OCI-LY7 (cell line): ENCODE measurements at regions not wholly inside any gene's neighbourhood (a gene's known extent, or its start where the extent isn't known, plus 50 kb on each side); places are given as distances from the start of the nearest gene placed in this dataset.

Source experiments
- BruUV-seq: library from RNA; stranded (reverse); fragments of 400-500 nt; replicated peaks from 2 replicates; lab custom pipeline; 2021; lab: Mats Ljungman, UMichigan
- CTCF ChIA-PET: fragments of 300-600 bp; sonication (Branson Sonifier 250); formaldehyde crosslinking; loops from one replicate; lab custom pipeline; 2022; ENCODE audit warnings: antibody characterized with exemption; ENCODE audit not compliant: unreplicated experiment; lab: Charles Lee
- POLR2A ChIA-PET: fragments of 300-600 bp; sonication (Branson Sonifier 250); formaldehyde crosslinking; loops from one replicate; lab custom pipeline; 2022; ENCODE audit warnings: antibody characterized with exemption; lab: Charles Lee
- DNase-seq: peaks from one replicate; pipeline ENCODE4 v3.0.0-alpha.2; 2015; ENCODE audit warnings: low spot score
- H2AFZ ChIP-seq: fragments of 200-600 bp; sonication (generic), shearing (Covaris generic); 2 replicates; pipeline ENCODE4 v1.6.1; 2014; ENCODE audit warnings: mild to moderate bottlenecking, antibody characterized with exemption, low read length, moderate library complexity
- H3K27ac ChIP-seq: fragments of 200-600 bp; sonication (generic); 2 replicates; pipeline ENCODE4 v1.5.1; 2014; ENCODE audit warnings: mixed run types, low read depth, mild to moderate bottlenecking, moderate library complexity, low read length, inconsistent platforms; ENCODE audit not compliant: poor library complexity, severe bottlenecking
- H3K36me3 ChIP-seq: fragments of 200-600 bp; sonication (generic); 2 replicates; pipeline ENCODE4 v1.6.1; 2014; ENCODE audit warnings: mild to moderate bottlenecking, antibody characterized with exemption, low read length, moderate library complexity, mixed read lengths; ENCODE audit not compliant: insufficient read depth
- H3K4me1 ChIP-seq: fragments of 200-600 bp; sonication (generic); 2 replicates; pipeline ENCODE4 v1.5.1; 2014; ENCODE audit warnings: mild to moderate bottlenecking, low read length; ENCODE audit not compliant: insufficient read depth, poor library complexity, severe bottlenecking
- H3K4me2 ChIP-seq: fragments of 200-600 bp; sonication (generic); 2 replicates; pipeline ENCODE4 v1.6.1; 2014; ENCODE audit warnings: mild to moderate bottlenecking, low read length
- H3K4me3 ChIP-seq: fragments of 200-600 bp; sonication (generic); 2 replicates; pipeline ENCODE4 v1.5.1; 2014; ENCODE audit warnings: mild to moderate bottlenecking, low read depth, low read length; ENCODE audit not compliant: poor library complexity, severe bottlenecking
- H3K79me2 ChIP-seq: fragments of 200-600 bp; sonication (generic); 2 replicates; pipeline ENCODE4 v1.6.1; 2016; ENCODE audit warnings: low read depth, mild to moderate bottlenecking, low read length, moderate library complexity, mixed read lengths; ENCODE audit not compliant: insufficient read depth
- H3K9me2 ChIP-seq: fragments of 200-600 bp; sonication (generic); 2 replicates; pipeline ENCODE4 v1.6.1; 2016; ENCODE audit warnings: mild to moderate bottlenecking, low read length, mixed read lengths; ENCODE audit not compliant: insufficient read depth
- H3K9me3 ChIP-seq: fragments of 200-600 bp; sonication (generic); 2 replicates; pipeline ENCODE4 v1.6.1; 2014; ENCODE audit warnings: mild to moderate bottlenecking, mixed run types, low read length, mixed read lengths
- H4K20me1 ChIP-seq: fragments of 200-600 bp; sonication (generic); 2 replicates; pipeline ENCODE4 v1.6.1; 2014; ENCODE audit warnings: mild to moderate bottlenecking, antibody characterized with exemption, low read length, moderate library complexity, mixed read lengths; ENCODE audit not compliant: insufficient read depth
- EZH2phosphoT487 ChIP-seq: fragments of 200-600 bp; sonication (generic); IDR thresholded peaks from 2 replicates; pipeline ENCODE4 v1.6.1; 2018; ENCODE audit warnings: low read depth, borderline replicate concordance, mild to moderate bottlenecking, mixed run types, antibody characterized with exemption, low read length, moderate library complexity, mixed read lengths
- intact Hi-C: fragments of 100-400 bp; cut with micrococcal nuclease; formaldehyde crosslinking; loops from one replicate; pipeline ENCODE4 v1.10.0; 2022; ENCODE audit not compliant: unreplicated experiment
- TF ChIP-seq, protein P1 (sequence below): fragments of 200-600 bp; sonication (generic); conservative IDR thresholded peaks from 2 replicates; pipeline ENCODE4 v1.5.1; 2014; ENCODE audit warnings: mild to moderate bottlenecking, antibody characterized with exemption, low read length, moderate library complexity, mixed read lengths

DNA sequence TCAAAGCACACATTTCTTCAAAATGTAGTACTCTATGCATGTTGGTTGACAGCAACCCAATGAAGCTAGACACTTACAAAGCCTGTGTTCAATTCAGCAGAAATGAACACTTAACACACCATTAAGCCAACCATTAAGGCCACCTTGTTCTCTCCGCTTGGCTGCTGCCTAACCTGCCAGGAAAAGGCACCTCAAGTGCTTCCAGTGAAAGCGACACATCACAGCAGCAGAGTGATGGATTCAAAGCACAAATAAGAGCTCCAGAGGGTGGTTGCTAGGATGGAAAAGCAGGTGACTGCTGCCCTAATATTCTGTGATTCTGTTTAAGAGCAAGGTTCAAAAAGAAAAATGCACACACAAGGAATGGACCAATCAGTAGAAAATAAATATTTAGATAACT, 81.5 kb upstream of the GNAI1 start:
- Histone ChIP-seq H2AFZ (no peak overlapping the region), H3K27ac (no peak overlapping the region), H4K20me1 (no peaks in the 10 kb centered on the region), H3K79me2 (no peaks in the 10 kb centered on the region), H3K36me3 (no peaks in the 10 kb centered on the region), H3K4me1 (no peaks in the 10 kb centered on the region), H3K4me2 (no peak overlapping the region), H3K9me2 (no peaks in the 10 kb centered on the region), H3K4me3 (no peak overlapping the region), H3K9me3 (no peaks in the 10 kb centered on the region)
- CTCF ChIA-PET, result no interaction called here
- intact Hi-C loops, result no loop called here
- POLR2A ChIA-PET, result interaction anchor here (0.7 kb wide), 1 partner anchor 81 kb away, joined by 4 read pairs; no protein-coding TSS in a partner anchor
- BruUV-seq, result no TSS peak
- DNase-seq, result no peak
- no peak for TF ChIP-seq EZH2phosphoT487
- TF ChIP-seq, protein P1, sequence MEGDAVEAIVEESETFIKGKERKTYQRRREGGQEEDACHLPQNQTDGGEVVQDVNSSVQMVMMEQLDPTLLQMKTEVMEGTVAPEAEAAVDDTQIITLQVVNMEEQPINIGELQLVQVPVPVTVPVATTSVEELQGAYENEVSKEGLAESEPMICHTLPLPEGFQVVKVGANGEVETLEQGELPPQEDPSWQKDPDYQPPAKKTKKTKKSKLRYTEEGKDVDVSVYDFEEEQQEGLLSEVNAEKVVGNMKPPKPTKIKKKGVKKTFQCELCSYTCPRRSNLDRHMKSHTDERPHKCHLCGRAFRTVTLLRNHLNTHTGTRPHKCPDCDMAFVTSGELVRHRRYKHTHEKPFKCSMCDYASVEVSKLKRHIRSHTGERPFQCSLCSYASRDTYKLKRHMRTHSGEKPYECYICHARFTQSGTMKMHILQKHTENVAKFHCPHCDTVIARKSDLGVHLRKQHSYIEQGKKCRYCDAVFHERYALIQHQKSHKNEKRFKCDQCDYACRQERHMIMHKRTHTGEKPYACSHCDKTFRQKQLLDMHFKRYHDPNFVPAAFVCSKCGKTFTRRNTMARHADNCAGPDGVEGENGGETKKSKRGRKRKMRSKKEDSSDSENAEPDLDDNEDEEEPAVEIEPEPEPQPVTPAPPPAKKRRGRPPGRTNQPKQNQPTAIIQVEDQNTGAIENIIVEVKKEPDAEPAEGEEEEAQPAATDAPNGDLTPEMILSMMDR, result no peak

DNA sequence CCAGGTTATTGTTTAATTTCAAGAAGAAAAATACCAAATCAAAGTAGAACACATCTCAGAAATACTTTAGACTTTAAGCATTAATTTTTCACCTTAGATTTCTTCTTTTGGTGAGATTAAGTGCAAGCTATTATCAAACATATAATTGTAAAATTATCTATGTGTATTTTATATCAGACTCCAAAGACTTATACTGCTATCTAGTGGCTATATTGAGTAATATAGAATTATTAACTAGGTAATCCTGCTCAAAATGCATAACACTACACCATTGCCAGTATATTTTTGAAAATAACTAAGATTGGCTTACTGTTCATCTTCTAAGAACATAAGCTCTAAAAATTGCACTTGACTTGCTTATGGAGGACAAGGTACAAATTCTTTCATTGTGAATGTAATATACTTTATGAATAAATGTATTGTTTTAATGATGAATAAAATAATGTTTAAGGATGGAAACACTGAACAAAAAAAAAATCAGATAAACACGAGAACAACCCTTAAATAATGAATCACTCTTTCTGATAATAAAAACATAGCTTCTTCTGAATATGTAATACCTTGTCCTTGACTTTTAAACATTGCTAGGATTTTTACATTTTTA, 86.7 kb upstream of the GNAI1 start:
- H3K79me2 ChIP-seq, result no peaks in the 10 kb centered on the region
- POLR2A ChIA-PET, result interaction anchor here (0.6 to 1.0 kb wide), 3 partner anchors 13 to 30 kb away, joined by 3 to 6 read pairs (median 3); no protein-coding TSS in a partner anchor
- no peaks in the 10 kb centered on the region for H3K4me1 ChIP-seq
- no peak overlapping the region for H3K27ac ChIP-seq
- no peaks in the 10 kb centered on the region for H4K20me1 ChIP-seq
- H3K9me3 ChIP-seq, result no peaks in the 10 kb centered on the region
- H2AFZ ChIP-seq, result no peak overlapping the region
- no peaks in the 10 kb centered on the region for H3K36me3 ChIP-seq
- no peak for DNase-seq
- intact Hi-C loops, result no loop called here
- TF ChIP-seq, protein P1, result peak; percentile 52
- no peak for TF ChIP-seq EZH2phosphoT487
- H3K9me2 ChIP-seq, result no peaks in the 10 kb centered on the region
- CTCF ChIA-PET, result no interaction called here
- no peak overlapping the region for H3K4me3 ChIP-seq
- no TSS peak for BruUV-seq
- no peak overlapping the region for H3K4me2 ChIP-seq

DNA sequence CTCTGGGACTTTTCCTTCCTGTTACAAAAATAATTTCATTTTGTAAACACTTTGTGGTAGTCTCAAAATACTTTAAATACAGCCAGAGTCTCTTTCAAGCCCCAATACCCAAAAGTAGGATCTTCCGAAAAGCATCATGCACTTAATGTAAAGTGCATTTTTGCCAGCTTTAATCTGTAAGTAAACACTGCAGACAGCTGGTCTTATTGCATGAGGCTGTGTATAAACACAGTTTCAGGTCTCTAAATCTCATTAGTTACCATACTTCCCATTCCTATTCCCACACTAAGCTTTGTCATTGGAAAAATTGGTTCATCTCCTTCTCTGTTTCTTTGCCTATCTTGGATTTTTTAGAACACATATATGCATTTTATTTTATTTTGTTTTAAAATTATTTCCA, 87.6 kb upstream of the GNAI1 start:
- POLR2A ChIA-PET, result interaction anchor here (1.0 kb wide), 1 partner anchor 14 kb away, joined by 6 read pairs; no protein-coding TSS in a partner anchor
- no TSS peak for BruUV-seq

More for the DNA sequence above, 87.6 kb upstream of the GNAI1 start:
- H4K20me1 ChIP-seq, result no peaks in the 10 kb centered on the region
- no peaks in the 10 kb centered on the region for H3K79me2 ChIP-seq
- intact Hi-C loops, result no loop called here
- H3K27ac ChIP-seq, result no peak overlapping the region
- no peak overlapping the region for H3K4me3 ChIP-seq
- H3K4me1 ChIP-seq, result no peaks in the 10 kb centered on the region
- H3K4me2 ChIP-seq, result no peak overlapping the region
- CTCF ChIA-PET, result interaction anchor here (0.8 kb wide), 1 partner anchor 13 kb away, joined by 4 read pairs; no protein-coding TSS in a partner anchor
- H3K36me3 ChIP-seq, result no peaks in the 10 kb centered on the region
- H2AFZ ChIP-seq, result no peak overlapping the region
- no peaks in the 10 kb centered on the region for H3K9me3 ChIP-seq
- no peak for TF ChIP-seq EZH2phosphoT487
- TF ChIP-seq, protein P1, result no peak
- H3K9me2 ChIP-seq, result no peaks in the 10 kb centered on the region
- no peak for DNase-seq
